ENCODE measurements at regions not wholly inside any gene's neighbourhood (a gene's known extent, or its start where the extent isn't known, plus 50 kb on each side); places are given as distances from the start of the nearest gene placed in this dataset.

DNA sequence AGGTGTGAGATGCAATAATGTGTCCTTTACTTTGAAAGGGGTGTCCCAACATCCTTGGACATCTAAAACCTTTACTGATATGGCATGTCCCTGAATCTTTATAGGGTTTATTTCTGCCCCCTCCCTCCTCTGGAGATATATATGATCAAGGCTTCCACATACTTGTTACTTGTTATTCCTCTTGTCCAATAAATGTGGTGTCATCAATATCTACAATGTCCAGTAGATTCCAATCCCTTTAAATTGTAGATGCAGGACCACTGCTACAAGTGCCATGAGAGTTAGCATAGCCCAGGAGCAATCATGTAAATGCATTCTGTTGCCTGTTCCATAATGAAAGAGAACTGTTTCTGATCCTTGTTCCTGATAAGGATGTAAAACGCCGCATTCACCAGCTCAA, 479.7 kb upstream of the MEIS1 start:
- no peak overlapping the region for H3K4me3 ChIP-seq (ENCODE audit: low read depth, low read length)
- TF ChIP-seq, protein P1, sequence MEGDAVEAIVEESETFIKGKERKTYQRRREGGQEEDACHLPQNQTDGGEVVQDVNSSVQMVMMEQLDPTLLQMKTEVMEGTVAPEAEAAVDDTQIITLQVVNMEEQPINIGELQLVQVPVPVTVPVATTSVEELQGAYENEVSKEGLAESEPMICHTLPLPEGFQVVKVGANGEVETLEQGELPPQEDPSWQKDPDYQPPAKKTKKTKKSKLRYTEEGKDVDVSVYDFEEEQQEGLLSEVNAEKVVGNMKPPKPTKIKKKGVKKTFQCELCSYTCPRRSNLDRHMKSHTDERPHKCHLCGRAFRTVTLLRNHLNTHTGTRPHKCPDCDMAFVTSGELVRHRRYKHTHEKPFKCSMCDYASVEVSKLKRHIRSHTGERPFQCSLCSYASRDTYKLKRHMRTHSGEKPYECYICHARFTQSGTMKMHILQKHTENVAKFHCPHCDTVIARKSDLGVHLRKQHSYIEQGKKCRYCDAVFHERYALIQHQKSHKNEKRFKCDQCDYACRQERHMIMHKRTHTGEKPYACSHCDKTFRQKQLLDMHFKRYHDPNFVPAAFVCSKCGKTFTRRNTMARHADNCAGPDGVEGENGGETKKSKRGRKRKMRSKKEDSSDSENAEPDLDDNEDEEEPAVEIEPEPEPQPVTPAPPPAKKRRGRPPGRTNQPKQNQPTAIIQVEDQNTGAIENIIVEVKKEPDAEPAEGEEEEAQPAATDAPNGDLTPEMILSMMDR (IDR thresholded peaks at IDR 0.05; ENCODE audit: borderline replicate concordance, insufficient read depth, low read depth, low read length): no peak

DNA sequence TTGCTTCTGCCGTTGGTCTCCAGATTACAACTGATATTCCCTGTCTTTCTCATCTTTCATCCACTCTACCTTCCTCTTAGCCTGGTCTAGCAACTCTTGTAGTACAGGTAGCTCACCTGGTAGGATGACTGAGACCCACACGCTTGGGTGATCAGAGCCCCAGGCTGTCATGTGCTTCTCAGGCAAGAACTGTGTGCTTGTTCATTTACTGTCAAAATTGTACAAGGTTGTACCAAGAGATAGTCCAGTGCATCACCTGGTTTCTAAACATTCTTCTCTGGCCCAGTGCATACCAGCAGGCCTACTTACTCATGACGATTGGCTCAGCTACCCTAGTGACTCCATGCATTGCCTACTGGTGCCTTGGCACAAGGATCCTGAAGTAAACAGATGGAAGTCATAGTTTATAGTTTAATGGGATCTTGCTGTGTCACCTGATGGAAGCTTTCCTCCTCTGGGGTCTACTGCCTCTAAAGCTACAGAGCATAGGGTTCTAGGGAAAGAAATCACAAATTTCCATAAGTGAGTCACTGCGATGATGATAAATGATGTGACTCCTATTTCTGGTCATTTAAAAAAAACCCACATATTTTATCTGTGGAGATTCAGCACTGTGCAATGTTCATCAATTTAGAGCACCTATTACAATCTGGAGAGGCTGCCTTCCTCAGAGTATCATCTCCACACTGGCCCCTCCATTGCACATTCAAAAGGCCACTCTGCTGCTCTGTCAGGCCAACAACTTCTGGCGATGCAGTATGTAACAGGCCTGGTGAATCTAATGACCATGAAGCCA, 481.8 kb upstream of the MEIS1 start:
- TF ChIP-seq, protein P1 (IDR thresholded peaks at IDR 0.05; ENCODE audit: borderline replicate concordance, insufficient read depth, low read depth, low read length): no peak
- no peak overlapping the region for H3K4me3 ChIP-seq (ENCODE audit: low read depth, low read length)

DNA sequence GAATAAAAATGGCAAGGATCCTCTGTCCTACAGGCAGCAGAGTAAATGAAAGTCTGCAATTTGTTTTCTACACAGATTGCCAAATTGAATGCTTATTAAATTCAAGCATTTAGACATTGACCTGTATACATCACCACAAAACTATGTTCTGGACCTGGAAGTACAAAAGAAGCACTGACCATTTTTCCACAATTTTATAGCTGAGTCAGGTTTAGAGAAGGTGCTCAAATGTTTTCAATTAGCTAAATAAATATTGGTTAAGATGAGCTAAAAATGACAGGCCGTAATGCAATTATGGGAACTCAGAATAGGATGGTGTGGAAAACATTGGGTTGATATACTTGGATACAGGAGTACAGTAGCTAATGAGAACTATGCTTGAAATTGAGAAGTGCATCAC, 490.7 kb upstream of the MEIS1 start:
- TF ChIP-seq, protein P1 (IDR thresholded peaks at IDR 0.05; ENCODE audit: borderline replicate concordance, insufficient read depth, low read depth, low read length): no peak
- no peak overlapping the region for H3K4me3 ChIP-seq (ENCODE audit: low read depth, low read length)

DNA sequence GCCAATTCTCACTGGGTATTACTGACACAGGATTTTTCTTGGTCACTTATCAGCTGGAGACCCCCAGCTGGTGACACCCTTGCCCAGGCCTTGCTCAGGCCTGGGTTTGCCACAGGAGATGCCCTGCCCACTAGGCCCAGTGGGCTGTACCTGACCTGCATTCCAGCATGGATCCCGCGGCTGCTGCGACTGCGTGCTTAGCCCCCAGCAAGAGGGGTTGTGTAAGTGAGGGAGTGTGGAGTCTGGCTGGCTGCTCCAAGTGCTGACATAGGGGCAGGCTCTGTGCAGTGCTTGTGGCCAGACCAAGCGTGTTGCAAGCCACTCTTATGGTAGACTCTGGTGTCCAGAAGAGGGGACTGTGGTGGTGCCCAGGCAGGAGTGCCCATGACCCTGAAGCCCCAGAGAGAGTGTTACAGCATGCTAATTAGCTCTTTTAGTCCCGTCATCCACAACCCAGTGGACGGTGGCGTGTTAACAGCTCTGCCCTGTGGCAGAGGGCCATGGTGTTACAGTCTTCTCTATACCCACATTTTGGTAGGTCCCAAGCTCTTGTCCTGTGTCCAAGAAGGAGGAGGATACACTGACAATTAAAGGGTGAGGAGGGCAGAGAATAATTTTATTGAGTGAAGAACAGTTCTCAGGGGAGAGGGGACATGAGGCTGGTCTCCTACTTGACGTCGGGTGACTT, 491.7 kb upstream of the MEIS1 start:
- H3K4me3 ChIP-seq (ENCODE audit: low read depth, low read length): no peak overlapping the region
- TF ChIP-seq, protein P1 (IDR thresholded peaks at IDR 0.05; ENCODE audit: borderline replicate concordance, insufficient read depth, low read depth, low read length): no peak

DNA sequence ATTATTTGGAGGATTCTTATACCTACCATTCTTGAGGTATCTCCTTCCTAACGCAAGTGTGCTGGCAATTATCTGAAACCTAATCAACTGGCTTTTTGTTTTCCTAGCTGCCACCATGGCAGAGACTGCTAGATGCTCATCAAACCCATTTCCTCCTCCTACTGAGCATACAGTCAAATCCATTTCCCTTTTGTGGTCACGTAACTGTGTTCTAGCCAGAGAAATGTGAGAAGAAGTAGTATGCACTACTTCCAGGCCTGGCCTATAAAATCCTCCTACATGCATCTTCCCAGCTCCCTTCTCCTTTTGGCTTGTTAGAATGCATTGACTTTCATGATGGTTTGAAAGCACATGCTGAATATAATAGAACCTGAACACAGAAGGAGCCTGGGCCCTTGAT, 494.1 kb upstream of the MEIS1 start:
- H3K4me3 ChIP-seq (ENCODE audit: low read depth, low read length): no peak overlapping the region
- TF ChIP-seq, protein P1 (IDR thresholded peaks at IDR 0.05; ENCODE audit: borderline replicate concordance, insufficient read depth, low read depth, low read length): no peak

DNA sequence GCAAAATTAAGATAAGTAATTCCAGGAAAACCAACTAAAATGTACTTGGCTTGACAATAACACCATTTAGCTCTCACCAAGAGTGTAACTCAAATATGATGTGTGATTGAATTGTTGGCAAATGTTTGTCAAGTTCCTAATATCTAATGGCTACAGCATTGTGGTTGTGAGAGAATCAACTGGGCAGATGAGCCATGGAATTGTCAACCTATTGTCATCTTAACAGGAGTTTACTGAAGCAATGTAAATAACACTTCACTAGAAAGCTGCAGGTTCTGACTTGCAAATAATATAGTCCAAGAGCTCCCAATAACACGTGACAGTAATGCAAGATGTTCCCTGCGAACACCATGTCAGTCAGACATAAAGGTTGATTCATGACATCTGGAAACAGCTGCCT, 495.2 kb upstream of the MEIS1 start:
- TF ChIP-seq, protein P1 (IDR thresholded peaks at IDR 0.05; ENCODE audit: borderline replicate concordance, insufficient read depth, low read depth, low read length): no peak
- no peak overlapping the region for H3K4me3 ChIP-seq (ENCODE audit: low read depth, low read length)
